ENCODE measurements at regions not wholly inside any gene's neighbourhood (a gene's known extent, or its start where the extent isn't known, plus 50 kb on each side); places are given as distances from the start of the nearest gene placed in this dataset.
"Not testable (repeated sequence)": the region's sequence is repeated elsewhere in the genome, so short reads cannot be mapped to it uniquely, and the experiment has no call there.

- DNase-seq (ENCODE audit: low read depth), result no peak
- CTCF ChIA-PET, result interaction anchor here (1.2 to 3.1 kb wide), 2 partner anchors 8 to 393 kb away, joined by 7 to 9 read pairs; no protein-coding TSS in a partner anchor
- Histone ChIP-seq H3K4me3 (ENCODE audit: low read depth, low read length) (no peak overlapping the region), H3K27me3 (ENCODE audit: control insufficient read depth, insufficient read depth, low read length) (peaks cover 7% of the 10 kb centered on the region), H3K36me3 (ENCODE audit: control insufficient read depth, insufficient read depth, low read length) (no peaks in the 10 kb centered on the region)
- TF ChIP-seq, protein P1, sequence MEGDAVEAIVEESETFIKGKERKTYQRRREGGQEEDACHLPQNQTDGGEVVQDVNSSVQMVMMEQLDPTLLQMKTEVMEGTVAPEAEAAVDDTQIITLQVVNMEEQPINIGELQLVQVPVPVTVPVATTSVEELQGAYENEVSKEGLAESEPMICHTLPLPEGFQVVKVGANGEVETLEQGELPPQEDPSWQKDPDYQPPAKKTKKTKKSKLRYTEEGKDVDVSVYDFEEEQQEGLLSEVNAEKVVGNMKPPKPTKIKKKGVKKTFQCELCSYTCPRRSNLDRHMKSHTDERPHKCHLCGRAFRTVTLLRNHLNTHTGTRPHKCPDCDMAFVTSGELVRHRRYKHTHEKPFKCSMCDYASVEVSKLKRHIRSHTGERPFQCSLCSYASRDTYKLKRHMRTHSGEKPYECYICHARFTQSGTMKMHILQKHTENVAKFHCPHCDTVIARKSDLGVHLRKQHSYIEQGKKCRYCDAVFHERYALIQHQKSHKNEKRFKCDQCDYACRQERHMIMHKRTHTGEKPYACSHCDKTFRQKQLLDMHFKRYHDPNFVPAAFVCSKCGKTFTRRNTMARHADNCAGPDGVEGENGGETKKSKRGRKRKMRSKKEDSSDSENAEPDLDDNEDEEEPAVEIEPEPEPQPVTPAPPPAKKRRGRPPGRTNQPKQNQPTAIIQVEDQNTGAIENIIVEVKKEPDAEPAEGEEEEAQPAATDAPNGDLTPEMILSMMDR (IDR thresholded peaks at IDR 0.05; ENCODE audit: insufficient read depth, low read depth, low read length), result no peak
- POLR2A ChIA-PET, result no interaction called here
These were observed 93.2 kb upstream of the SYT13 start for GRCh38 chr11:45379162-45379863.

DNA sequence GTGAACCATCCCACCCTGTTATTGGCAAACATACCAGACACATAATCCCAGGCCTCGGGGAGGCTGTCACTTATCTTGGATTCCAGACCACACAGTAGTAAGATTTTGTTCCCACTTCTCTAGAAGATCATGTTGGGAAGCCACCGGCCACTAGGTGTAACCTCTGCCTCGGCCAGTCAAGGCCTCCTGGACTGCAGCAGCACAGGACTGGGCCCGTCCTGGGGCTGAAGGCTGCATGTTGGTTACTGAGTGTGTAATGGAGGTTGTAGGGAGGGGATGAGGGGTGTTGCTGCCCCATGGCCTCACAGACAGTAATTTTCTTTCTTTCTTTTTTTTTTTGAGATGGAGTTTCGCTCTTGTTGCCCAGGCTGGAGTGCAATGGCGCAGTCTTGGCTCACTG is 92.4 kb upstream of the SYT13 start:
- POLR2A ChIA-PET, result no interaction called here
- TF ChIP-seq, protein P1 (IDR thresholded peaks at IDR 0.05; ENCODE audit: insufficient read depth, low read depth, low read length), result no peak
- H3K36me3 ChIP-seq (ENCODE audit: control insufficient read depth, insufficient read depth, low read length), result no peaks in the 10 kb centered on the region
- CTCF ChIA-PET, result interaction anchor here (3.1 kb wide), 1 partner anchor 394 kb away, joined by 9 read pairs; no protein-coding TSS in a partner anchor
- no peak overlapping the region for H3K4me3 ChIP-seq (ENCODE audit: low read depth, low read length)
- peaks cover 6% of the 10 kb centered on the region for H3K27me3 ChIP-seq (ENCODE audit: control insufficient read depth, insufficient read depth, low read length)
- no peak for DNase-seq (ENCODE audit: low read depth)

GRCh38 chr11:45374653-45375059 is 88.5 kb upstream of the SYT13 start:
- Histone ChIP-seq H3K27me3 (ENCODE audit: control insufficient read depth, insufficient read depth, low read length) (peaks cover 7% of the 10 kb centered on the region), H3K36me3 (ENCODE audit: control insufficient read depth, insufficient read depth, low read length) (no peaks in the 10 kb centered on the region), H3K4me3 (ENCODE audit: low read depth, low read length) (no peak overlapping the region)
- TF ChIP-seq, protein P1 (IDR thresholded peaks at IDR 0.05; ENCODE audit: insufficient read depth, low read depth, low read length), result no peak
- ChIA-PET POLR2A (no interaction called here), CTCF (interaction anchor here (1.9 to 5.6 kb wide), 2 partner anchors 280 to 397 kb away, joined by 7 to 67 read pairs; no protein-coding TSS in a partner anchor)
- DNase-seq (ENCODE audit: low read depth), result no peak

- H3K36me3 ChIP-seq (ENCODE audit: control insufficient read depth, insufficient read depth, low read length), result no peaks in the 10 kb centered on the region
- H3K4me3 ChIP-seq (ENCODE audit: low read depth, low read length), result no peak overlapping the region
- POLR2A ChIA-PET, result no interaction called here
- TF ChIP-seq, protein P1 (IDR thresholded peaks at IDR 0.05; ENCODE audit: insufficient read depth, low read depth, low read length), result no peak
- CTCF ChIA-PET, result interaction anchor here (1.9 to 5.6 kb wide), 2 partner anchors 281 to 397 kb away, joined by 7 to 67 read pairs; no protein-coding TSS in a partner anchor
- DNase-seq (ENCODE audit: low read depth), result no peak
- H3K27me3 ChIP-seq (ENCODE audit: control insufficient read depth, insufficient read depth, low read length), result peaks cover 7% of the 10 kb centered on the region
These were observed 88.0 kb upstream of the SYT13 start for GRCh38 chr11:45374130-45374529.

DNA sequence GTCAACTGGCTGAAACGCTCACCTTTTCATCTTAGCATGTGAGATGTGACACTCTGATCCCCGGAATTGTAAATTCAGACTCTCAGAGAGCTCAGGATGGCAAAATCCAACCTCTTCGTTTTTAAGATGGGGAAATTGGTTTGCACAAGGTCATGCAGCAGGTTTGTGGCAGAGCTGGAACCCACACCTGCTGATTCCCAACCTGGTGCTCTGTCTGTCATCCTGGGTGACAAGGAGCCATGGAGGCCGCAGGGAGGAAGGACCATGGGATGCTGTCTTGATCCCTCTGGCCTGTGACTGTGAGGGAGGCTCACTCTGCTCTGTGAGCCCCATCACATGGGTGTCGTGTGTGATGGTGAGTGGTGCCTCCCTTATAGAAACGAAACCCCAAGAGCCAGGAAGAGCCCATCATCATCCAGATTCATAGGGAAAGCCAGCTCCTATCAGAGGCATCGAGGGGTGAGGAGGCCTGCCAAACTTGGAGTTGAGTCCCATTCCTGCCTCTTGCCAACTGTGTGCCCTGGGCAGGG is 87.4 kb upstream of the SYT13 start:
- no peaks in the 10 kb centered on the region for H3K36me3 ChIP-seq (ENCODE audit: control insufficient read depth, insufficient read depth, low read length)
- TF ChIP-seq, protein P1 (IDR thresholded peaks at IDR 0.05; ENCODE audit: insufficient read depth, low read depth, low read length), result no peak
- peaks cover 9% of the 10 kb centered on the region for H3K27me3 ChIP-seq (ENCODE audit: control insufficient read depth, insufficient read depth, low read length)
- ChIA-PET POLR2A (no interaction called here), CTCF (interaction anchor here (1.9 to 5.6 kb wide), 2 partner anchors 282 to 398 kb away, joined by 7 to 67 read pairs; no protein-coding TSS in a partner anchor)
- no peak for DNase-seq (ENCODE audit: low read depth)
- no peak overlapping the region for H3K4me3 ChIP-seq (ENCODE audit: low read depth, low read length)

- CTCF ChIA-PET, result interaction anchor here (0.7 to 5.6 kb wide), 11 partner anchors 8 to 399 kb away, joined by 3 to 67 read pairs (median 7); no protein-coding TSS in a partner anchor
- H3K36me3 ChIP-seq (ENCODE audit: control insufficient read depth, insufficient read depth, low read length); H3K27me3 ChIP-seq (ENCODE audit: control insufficient read depth, insufficient read depth, low read length); H3K4me3 ChIP-seq (ENCODE audit: low read depth, low read length); POLR2A ChIA-PET; DNase-seq (ENCODE audit: low read depth): not testable (repeated sequence)
These were observed 86.3 kb upstream of the SYT13 start for GRCh38 chr11:45372414-45372813.

Measured in BJ (cell line).